GM12892 (cell line): ENCODE measurements at regions not wholly inside any gene's neighbourhood (a gene's known extent, or its start where the extent isn't known, plus 50 kb on each side); places are given as distances from the start of the nearest gene placed in this dataset.

Source experiments
- POLR2A ChIP-seq: IDR thresholded peaks from 2 replicates; pipeline ENCODE4 v1.6.1; 2011; ENCODE audit warnings: low read depth, low read length, control low read depth
- POLR2AphosphoS5 ChIP-seq: IDR thresholded peaks from 2 replicates; pipeline ENCODE4 v1.6.1; 2011; ENCODE audit warnings: low read depth, low read length, control low read depth
- TAF1 ChIP-seq: IDR thresholded peaks from 2 replicates; pipeline ENCODE4 v1.6.1; 2011; ENCODE audit warnings: low read depth, mild to moderate bottlenecking, control low read depth, low read length, borderline replicate concordance

- TF ChIP-seq POLR2A (no peak), TAF1 (no peak), POLR2AphosphoS5 (no peak)
These were observed 403.2 kb downstream of the HS3ST3B1 start for GRCh38 chr17:14704121-14704520.
